ENCODE measurements at regions not wholly inside any gene's neighbourhood (a gene's known extent, or its start where the extent isn't known, plus 50 kb on each side); places are given as distances from the start of the nearest gene placed in this dataset.

GRCh38 chr6:144898052-144898689 is 613.0 kb downstream of the UTRN start:
- no peak for TF ChIP-seq CTCF (IDR thresholded peaks at IDR 0.05)
- TF ChIP-seq POLR2A (IDR thresholded peaks at IDR 0.05): no peak
